NCI-H2227 (cell line): ENCODE measurements at regions not wholly inside any gene's neighbourhood (a gene's known extent, or its start where the extent isn't known, plus 50 kb on each side); places are given as distances from the start of the nearest gene placed in this dataset.

Experiments used
- DNase-seq: peaks from one replicate; lab custom pipeline; 2025; ENCODE audit not compliant: unreplicated experiment; lab: John Stamatoyannopoulos, UW

- no peak for DNase-seq
These were observed 71.7 kb upstream of the WIPF1 start for GRCh38 chr2:174669336-174669735.

- DNase-seq, result no peak
These were observed 70.5 kb upstream of the WIPF1 start for GRCh38 chr2:174668075-174668474.

GRCh38 chr2:174667250-174667860 is 69.8 kb upstream of the WIPF1 start:
- DNase-seq, result no peak

- no peak for DNase-seq
These were observed 69.2 kb upstream of the WIPF1 start for GRCh38 chr2:174666845-174667244.

- no peak for DNase-seq
These were observed 68.7 kb upstream of the WIPF1 start for GRCh38 chr2:174666312-174666711.

GRCh38 chr2:174664084-174664759 is 66.6 kb upstream of the WIPF1 start:
- no peak for DNase-seq

GRCh38 chr2:174663550-174663949 is 65.9 kb upstream of the WIPF1 start:
- DNase-seq, result no peak

- no peak for DNase-seq
These were observed 65.3 kb upstream of the WIPF1 start for GRCh38 chr2:174662859-174663258.

- DNase-seq, result no peak
These were observed 64.9 kb upstream of the WIPF1 start for GRCh38 chr2:174662459-174662858.

GRCh38 chr2:174660984-174661675 is 63.5 kb upstream of the WIPF1 start:
- DNase-seq, result no peak

GRCh38 chr2:174659069-174659900 is 61.7 kb upstream of the WIPF1 start:
- no peak for DNase-seq

- no peak for DNase-seq
These were observed 59.1 kb upstream of the WIPF1 start for GRCh38 chr2:174656676-174657176.

- DNase-seq, result no peak
These were observed 58.4 kb upstream of the WIPF1 start for GRCh38 chr2:174656035-174656434.

GRCh38 chr2:174654419-174654941 is 56.9 kb upstream of the WIPF1 start:
- DNase-seq, result no peak

- DNase-seq, result no peak
These were observed 51.3 kb upstream of the WIPF1 start for GRCh38 chr2:174648896-174649295.
